ENCODE measurements at regions not wholly inside any gene's neighbourhood (a gene's known extent, or its start where the extent isn't known, plus 50 kb on each side); places are given as distances from the start of the nearest gene placed in this dataset.
A peak's percentile ranks its signal among the peaks of the same experiment; 100 is the strongest.
"Not testable (repeated sequence)": the region's sequence is repeated elsewhere in the genome, so short reads cannot be mapped to it uniquely, and the experiment has no call there.

- DNase-seq: no peak
Measured at GRCh38 chrX:85808217-85808616, 239.1 kb downstream of the CHM start.

DNA sequence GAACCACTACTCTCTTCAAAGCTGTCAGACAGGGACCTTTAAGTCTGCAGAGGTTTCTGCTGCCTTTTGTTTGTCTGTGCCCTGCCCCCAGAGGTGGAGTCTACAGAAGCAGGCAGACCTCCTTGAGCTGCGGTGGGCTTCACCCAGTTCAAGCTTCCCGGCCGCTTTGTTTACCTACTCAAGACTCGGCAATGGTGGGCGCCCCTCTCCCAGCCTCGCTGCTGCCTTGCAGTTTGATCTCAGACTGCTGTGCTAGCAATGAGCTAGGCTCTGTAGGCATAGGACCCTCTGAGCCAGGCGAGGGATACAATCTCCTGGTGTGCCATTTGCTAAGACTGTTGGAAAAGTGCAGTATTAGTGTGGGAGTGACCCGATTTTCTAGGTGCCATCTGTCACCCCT, 275.0 kb downstream of the CHM start:
- not testable (repeated sequence) for DNase-seq

GRCh38 chrX:85765651-85766050, 281.7 kb downstream of the CHM start:
- DNase-seq: no peak

- DNase-seq: not testable (repeated sequence)
Measured at GRCh38 chrX:85723025-85723424, 324.3 kb downstream of the CHM start.

DNA sequence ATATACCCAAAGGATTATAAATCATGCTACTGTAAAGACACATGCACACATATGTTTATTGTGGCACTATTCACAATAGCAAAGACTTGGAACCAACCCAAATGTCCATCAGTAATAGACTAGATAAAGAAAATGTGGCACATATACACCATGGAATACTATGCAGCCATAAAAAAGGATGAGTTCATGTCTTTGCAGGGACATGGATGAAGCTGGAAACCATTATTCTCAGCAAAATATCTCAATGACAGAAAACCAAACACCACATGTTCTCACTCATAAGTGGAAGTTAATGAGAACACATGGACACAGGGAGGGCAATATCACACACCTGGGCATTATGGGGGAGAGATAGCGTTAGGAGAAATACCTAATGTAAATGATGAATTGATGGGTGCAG, 323.8 kb upstream of the POF1B start:
- DNase-seq: not testable (repeated sequence)

GRCh38 chrX:85698921-85699320, 319.5 kb upstream of the POF1B start:
- DNase-seq: no peak

DNA sequence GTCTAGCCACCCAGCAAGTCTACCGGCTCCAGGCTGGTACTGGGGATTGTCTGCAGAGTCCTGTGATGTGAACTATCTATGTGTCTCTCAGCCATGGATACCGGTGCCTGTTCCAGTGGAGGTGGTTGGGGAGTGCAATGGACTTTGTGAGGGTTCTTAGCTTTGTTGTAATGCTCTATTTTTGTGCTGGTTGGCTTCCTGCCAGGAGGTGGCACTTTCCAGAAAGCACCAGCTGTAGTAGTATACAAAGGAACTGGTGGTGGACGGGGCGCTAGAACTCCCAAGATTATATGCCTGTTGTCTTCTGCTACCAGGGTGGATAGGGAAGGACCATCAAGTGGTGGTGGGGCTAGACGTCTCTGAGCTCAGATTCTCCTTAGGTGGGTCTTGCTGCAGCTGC, 306.4 kb upstream of the POF1B start:
- no peak for DNase-seq

DNA sequence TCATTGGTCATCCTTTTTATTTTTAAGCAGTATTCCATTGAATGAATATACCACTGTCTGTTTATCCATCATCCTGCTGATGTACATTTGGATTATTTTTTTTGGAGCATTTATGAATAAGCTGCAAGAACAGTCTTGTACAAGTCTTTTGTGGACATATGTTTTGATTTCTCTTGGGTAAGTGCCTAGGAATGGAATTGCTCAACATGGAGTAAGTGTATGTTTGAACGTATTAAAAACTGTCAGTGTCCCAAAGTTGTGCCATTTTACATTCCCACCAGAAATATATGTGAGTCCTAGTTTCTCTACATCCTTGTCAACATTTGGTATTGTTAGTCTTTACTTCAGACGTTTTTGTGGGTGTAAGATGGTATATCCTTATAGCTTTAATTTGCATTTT, 287.0 kb upstream of the POF1B start:
- no peak for DNase-seq

GRCh38 chrX:85663970-85664369, 284.5 kb upstream of the POF1B start:
- not testable (repeated sequence) for DNase-seq

- DNase-seq: no peak
Measured at GRCh38 chrX:85630901-85631300, 251.4 kb upstream of the POF1B start.

DNA sequence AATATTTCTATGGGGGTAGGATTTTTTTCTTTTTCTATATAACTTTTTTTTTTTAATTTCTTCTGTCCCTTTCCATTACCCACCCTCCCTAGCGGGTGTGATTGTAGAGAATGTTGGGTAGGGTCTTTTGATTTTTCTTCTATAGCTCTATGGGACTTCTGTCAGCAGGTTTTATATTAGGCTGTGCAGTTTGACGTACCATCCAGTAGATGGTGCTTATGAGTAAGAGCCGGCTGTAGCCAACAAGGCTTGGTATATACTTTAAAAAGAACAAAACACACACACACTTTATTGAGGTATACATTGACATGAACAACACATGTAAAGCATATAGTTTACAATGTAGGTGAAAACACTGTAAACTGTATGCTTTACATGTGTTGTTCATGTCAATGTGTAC, 247.9 kb upstream of the POF1B start:
- DNase-seq: peak; percentile 2

GRCh38 chrX:85622635-85623034, 243.2 kb upstream of the POF1B start:
- no peak for DNase-seq

DNA sequence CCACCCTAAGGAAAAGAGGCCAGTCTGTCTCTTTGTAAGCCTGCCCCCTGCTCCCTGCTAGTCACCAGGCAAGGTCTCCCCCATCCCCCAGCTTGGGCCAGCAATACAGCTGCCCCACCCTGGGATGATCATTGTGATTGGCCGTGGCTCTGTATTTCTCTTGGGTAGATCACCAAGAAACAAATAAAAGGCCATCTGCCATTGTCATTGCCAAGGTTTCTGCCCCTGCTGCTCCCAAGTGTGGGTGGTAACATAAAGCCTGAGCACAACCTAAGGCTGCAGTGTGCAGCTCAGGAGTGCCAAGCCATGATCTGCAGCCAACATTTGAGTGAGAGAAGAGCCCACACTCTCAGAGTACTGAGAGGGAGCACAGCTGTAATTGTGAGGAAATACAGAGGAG, 241.0 kb upstream of the POF1B start:
- DNase-seq: no peak

- no peak for DNase-seq
Measured at GRCh38 chrX:85619962-85620361, 240.5 kb upstream of the POF1B start.

DNA sequence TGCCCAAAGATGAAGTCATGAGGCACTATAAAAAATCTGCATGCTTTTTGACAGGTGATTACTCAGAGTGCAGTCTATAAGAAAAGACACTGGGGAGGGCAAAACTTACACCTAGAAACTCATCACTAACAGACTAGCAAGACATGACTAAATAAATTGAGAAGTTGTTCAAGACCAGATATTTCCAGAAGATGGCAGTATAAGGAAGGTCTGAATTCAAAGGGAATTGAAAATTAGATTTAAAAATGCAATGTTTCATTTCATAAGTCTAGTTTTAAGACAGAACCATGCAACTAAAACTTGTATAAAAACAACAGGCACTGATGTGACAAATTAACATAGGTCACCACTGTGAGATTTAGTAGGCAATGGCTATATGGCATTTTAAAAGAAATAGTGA, 232.5 kb upstream of the POF1B start:
- DNase-seq: peak; percentile 0

DNA sequence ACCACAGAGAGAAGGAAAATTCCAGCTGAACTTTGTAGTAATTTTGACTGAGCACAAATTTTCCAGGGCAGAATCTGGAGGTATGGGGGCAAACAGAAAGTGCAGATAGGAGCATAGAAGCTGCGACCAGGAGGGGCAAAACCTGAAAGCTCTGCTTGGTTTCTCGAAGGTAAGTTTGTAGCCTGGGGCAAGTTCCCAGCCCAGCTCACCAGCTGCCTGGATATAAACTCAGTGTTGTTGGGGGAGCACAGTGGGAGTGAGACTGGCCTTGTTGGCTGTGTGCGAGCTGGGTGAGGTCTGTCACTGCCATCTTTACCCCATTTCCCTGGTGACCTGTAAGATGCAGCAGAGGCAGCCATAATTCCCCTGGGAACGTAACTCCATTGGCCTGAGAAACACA, 213.5 kb upstream of the POF1B start:
- DNase-seq: no peak

DNA sequence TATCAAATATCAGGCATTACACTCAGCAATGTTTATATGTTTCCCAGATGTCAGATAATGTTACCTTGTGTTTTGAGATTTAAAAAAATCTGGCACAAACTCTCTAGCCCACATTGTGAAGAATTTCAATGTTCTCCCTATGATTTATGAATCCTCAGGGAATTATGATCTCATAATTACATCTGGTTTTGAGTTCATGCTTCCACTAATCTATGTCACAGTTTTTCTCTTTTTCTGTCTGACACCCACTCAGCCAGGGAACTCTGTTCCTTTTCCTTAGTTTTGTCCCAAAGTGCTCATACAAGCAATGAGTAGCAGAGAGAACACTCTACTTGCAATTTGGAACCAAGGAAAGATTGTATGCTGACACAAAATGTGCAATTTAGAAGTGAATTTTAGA, 212.1 kb upstream of the POF1B start:
- no peak for DNase-seq

- DNase-seq: no peak
Measured at GRCh38 chrX:85590638-85591037, 211.2 kb upstream of the POF1B start.

DNA sequence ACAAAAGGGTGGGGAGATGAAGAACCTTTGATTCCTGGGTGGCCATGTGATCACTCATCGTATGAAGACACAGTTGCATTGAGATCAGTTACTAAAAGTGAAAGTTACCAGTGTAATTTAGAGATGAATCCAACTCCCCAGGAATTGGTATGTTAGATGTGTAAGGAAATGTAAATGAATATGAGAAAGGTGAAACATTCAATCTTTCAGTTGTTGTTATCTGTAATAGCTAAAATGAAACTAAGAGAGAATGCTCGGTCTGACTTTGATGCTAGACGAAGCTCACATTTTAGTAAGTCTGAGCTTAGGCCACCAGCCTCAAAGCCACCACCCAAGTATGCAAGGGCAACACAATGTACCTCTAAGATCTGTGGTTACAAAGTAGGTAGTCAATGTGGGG, 194.3 kb upstream of the POF1B start:
- DNase-seq: no peak

GRCh38 chrX:85570496-85570895, 191.0 kb upstream of the POF1B start:
- no peak for DNase-seq

GRCh38 chrX:85569686-85570085, 190.2 kb upstream of the POF1B start:
- no peak for DNase-seq

GRCh38 chrX:85569096-85569495, 189.6 kb upstream of the POF1B start:
- no peak for DNase-seq

GRCh38 chrX:85561231-85561630, 181.8 kb upstream of the POF1B start:
- DNase-seq: no peak

- no peak for DNase-seq
Measured at GRCh38 chrX:85544609-85545008, 165.1 kb upstream of the POF1B start.

DNA sequence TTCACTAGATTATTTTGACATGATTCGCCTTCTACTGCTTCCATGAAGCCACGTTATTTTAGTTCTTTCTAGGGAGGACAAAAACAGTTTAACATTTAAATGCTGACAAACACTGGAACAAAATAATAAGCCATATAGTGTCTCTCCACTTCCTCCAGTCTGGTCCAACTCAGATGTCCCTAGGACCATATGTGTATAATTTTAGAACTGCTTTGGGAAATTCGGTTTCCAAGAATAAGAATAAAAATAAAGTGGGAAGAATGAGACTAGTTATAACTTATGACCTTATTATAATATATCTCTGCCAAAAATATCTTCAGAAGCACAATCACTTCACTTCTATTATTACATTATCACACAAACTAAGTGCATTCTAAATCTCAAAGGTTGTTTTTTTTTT, 164.4 kb upstream of the POF1B start:
- DNase-seq: no peak

DNA sequence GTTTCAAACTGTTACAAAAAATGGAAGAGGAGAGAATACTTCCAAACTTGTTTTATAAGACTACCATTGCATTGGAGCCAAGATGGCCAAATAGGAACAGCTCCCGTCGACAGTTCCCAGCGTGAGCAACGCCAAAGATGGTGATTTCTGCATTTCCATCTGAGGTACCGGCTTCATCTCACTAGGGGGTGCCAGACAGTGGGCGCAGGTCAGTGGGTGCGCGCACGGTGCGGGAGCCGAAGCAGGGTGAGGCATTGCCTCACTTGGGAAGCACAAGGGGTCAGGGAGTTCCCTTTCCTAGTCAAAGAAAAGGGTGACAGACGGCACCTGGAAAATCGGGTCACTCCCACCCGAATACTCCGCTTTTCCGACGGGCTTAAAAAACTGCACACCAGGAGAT, 149.7 kb upstream of the POF1B start:
- DNase-seq: not testable (repeated sequence)

Measured in fibroblast of skin of back (primary cell).